ENCODE measurements at regions not wholly inside any gene's neighbourhood (a gene's known extent, or its start where the extent isn't known, plus 50 kb on each side); places are given as distances from the start of the nearest gene placed in this dataset.

DNA sequence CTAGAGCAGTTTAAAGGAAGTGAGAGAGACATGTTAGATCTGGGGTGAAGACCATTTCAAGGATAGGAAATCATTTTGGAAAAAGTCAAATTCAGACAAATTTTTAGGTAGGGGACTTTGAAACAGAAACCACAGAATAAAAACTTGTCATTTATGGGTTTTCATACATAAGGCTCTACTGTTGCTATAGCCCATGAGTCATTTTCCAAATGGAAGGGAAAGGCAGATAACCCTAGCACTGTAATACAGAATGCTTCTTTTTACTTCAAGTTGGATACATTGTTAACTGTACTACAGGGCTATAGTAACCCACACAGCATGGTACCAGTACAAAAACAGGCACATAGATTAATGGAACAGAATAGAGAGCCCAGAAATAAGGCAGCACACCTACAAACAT lies 455.4 kb downstream of the EBF1 start:
- DNase-seq: no peak

DNA sequence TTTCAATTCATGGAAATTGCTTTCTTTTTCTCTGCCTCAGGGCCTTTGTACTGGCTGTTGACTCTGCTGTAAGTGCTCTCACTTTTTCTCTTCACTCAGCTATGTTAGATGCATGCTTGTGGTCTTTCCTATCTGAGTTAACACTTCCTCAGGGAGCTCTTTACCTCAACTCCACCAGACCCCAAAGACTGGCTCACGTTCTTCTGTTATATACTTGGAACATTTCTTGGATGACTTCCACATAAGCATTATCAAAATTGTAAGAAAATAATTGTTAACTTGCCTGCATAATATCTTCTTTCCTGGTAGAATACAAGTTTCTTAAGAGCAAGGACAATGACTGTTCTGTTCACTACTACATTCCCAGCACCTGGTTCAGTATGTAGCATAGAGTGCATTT lies 455.9 kb downstream of the EBF1 start:
- DNase-seq: no peak

- DNase-seq: no peak
Observed at GRCh38 chr5:158642879-158643278, 456.8 kb downstream of the EBF1 start.

- no peak for DNase-seq
Observed at GRCh38 chr5:158641016-158641415, 458.7 kb downstream of the EBF1 start.

DNA sequence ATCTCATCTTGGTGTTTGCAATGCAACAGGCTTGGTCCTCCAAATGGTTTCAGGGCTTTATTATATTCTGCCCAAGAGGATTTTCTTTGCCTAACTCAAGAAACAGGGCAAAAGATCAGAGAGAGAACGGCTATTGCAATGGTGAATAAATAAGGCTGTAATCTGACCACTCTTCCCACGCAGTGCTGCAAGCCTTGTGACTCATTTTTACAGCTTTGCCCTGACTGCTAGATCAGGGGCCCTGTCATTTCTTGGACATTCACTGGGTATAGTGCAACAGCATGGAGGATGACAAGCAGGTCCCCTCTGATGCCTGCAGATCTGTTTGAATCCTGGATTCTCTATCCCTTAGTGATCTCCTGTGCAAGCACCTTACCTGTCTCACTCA lies 459.1 kb downstream of the EBF1 start:
- no peak for DNase-seq

DNA sequence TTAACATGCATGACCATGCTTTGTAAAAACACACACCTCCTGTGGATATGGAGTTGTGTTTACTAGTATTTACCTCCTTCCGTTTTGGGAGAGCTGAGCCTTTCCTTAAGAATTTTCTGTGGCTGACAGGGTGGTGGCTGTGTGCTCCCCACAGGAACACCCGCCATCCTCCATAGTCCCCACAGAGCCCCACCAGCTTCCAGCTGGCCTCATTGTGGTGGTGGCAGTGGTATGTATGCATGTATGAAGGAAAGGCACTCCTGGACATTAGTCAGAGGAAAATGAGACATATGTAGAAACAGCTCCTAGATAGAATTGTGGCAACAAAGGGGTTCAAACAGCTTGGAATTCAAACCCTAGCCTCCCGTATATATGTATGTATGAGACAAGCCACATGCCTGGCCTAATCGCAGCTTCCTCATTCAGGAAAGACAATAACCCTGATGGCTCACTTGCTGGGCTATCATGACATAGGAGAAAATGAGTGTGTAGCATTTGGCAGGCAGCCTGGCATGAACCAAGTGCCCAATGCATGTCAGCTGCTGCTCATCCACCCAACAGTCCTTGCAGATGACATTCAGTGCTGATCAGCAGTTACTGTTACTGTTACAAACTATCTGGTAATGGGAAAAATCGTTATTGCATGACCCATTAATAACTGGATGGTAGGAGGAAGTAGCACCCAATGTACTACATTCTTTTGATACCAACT lies 459.7 kb downstream of the EBF1 start:
- no peak for DNase-seq

GRCh38 chr5:158638396-158638795 lies 461.3 kb downstream of the EBF1 start:
- no peak for DNase-seq

GRCh38 chr5:158637039-158637438 lies 462.7 kb downstream of the EBF1 start:
- no peak for DNase-seq

DNA sequence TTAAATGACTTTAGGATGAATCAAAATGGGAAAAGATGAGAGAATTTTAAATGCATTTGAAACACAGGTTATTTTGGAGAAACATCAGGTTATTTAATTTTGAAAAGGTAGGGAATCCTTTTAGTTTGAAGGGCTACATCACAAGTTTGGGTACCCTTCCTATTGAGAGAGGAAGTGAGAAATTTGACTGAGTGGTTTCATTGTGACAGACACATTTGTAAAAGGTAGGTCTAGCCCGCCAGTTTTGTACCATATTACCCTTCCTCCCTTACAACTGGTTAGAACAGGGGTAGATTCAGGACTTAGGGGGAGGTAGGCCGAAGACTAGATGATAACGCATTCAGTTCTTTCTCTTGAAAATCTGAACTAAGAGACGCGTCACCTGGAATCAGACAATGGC lies 464.2 kb downstream of the EBF1 start:
- no peak for DNase-seq

- no peak for DNase-seq
Observed at GRCh38 chr5:158634714-158635113, 465.0 kb downstream of the EBF1 start.

- DNase-seq: no peak
Observed at GRCh38 chr5:158629591-158630312, 470.0 kb downstream of the EBF1 start.

- no peak for DNase-seq
Observed at GRCh38 chr5:158626718-158627117, 473.0 kb downstream of the EBF1 start.

DNA sequence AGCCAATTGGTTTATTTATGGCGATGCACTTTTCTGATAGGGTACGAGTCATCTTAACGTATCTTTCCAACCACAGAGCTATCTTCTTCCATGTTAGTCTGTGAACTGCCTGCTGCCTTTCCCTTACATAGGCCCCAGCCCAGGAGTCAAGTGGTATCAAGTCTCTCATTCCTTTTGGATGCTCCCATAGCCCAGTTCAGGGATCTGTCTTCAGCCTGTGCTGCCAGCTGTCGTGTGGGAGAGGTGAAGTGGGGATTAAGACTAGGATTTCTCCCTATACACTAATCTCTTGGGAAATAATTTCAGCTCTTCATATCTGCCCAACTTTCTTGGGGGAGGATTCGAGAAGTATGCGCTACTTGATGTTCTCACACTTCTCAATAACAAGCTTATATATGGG lies 475.7 kb downstream of the EBF1 start:
- DNase-seq: no peak

- no peak for DNase-seq
Observed at GRCh38 chr5:158621391-158621790, 478.3 kb downstream of the EBF1 start.

DNA sequence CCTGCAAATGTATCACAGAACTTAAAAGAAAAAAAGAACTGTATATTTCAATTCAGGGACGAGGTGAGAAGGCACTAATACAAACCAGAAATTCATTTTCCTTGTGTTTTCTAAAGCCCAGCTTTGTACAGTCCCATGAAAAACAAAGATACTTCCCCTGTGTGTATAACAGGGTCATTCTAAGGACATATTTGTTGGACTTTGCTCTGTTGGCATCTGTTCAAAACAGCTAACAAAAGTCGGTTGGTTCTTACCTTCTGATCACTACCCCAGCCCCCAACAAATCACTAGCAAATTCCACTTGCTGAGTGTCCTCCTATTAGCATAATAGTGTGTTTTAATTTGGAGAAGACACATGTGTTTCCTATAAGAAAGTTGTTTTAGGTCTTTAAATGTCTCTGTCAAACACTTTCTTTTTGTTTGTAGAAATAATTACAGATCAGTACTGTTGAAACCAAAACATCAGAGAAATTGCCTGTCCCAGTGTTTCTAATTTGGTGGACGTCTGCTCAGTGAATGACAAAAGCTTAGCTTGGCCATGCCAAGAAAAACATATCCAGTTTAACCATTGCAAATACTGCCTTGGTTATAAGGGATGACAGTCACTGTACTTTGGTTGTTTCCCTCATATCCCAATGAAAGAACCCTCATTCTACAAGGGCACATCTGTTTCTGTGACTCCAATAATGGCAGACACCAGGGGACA lies 480.5 kb downstream of the EBF1 start:
- peak; percentile 6 for DNase-seq

GRCh38 chr5:158618256-158618655 lies 481.5 kb downstream of the EBF1 start:
- no peak for DNase-seq

DNA sequence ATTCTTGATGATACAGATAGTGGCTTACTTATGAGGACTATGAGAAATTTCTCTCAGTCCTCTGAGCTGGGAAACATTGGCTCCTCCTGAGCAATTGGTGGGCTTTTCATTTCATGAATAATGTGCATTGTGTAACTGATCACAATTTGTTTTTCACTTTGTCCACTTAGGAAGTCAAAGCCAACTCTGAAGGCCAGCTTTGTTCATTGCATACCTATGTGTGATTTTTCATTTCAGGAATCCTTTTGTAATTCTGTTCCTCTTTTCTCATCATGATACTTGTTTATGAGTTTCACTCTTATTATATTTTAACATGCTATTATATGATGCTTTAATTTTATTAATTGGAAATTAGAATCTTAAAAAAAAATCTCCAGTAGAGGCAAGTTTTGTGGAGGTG lies 483.0 kb downstream of the EBF1 start:
- no peak for DNase-seq

GRCh38 chr5:158614951-158615350 lies 484.8 kb downstream of the EBF1 start:
- no peak for DNase-seq

DNA sequence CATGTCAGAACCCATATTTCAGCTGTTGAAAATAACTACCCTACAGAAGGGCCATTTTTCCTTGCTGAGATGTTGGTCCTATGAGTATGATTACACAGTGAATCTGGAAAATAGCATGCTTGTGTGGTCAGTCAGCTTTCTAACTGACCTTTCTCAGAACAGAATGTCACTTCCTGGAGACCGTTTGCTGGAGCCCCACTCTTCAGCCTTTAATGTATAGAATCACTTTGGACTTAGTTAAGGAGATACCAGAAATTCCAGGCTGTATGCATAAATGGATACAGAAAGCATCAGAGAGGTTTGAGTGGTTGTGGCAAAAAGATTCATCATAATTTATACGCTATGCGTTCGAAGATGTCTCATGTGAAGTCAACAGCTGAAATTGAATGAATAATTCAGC lies 488.1 kb downstream of the EBF1 start:
- DNase-seq: no peak

DNA sequence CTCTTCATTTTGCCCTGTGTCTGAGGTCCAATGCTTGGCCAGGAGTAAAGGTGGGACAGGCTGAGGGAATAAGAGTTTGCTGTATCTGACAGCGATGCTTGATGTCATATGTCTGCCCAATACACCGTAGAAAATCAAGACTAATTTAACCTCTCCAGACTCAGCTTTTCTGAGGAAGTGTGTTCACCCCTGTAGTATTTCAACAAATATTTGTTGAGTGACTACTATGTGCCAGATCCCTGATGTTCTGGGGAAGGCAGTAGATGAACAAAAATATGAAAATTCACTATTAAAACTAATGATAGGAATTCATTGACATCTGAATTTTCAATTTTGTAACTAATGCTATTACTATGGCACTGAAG lies 489.7 kb downstream of the EBF1 start:
- no peak for DNase-seq

GRCh38 chr5:158609333-158610050 lies 490.2 kb downstream of the EBF1 start:
- no peak for DNase-seq

GRCh38 chr5:158607088-158607487 lies 492.6 kb downstream of the EBF1 start:
- no peak for DNase-seq

DNA sequence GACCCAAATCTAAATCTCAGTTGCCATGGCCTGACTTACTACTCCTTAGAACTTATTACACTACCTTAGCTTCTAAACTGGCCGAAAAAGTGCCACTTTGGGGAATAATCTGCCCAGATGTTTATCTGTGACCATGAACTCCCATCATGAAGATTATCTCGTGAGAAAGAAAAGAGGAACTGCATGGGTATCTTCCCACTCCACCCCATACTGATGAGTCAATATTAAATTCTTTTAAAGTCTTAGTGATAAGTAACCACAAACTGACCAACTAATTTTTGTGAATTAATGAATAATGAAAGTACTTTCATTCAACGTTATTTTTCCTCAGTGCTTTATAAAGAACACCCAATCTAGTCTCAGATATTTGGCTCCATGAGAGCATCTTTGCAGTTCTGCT lies 493.5 kb downstream of the EBF1 start:
- no peak for DNase-seq
